ENCODE measurements at regions not wholly inside any gene's neighbourhood (a gene's known extent, or its start where the extent isn't known, plus 50 kb on each side); places are given as distances from the start of the nearest gene placed in this dataset.

DNA sequence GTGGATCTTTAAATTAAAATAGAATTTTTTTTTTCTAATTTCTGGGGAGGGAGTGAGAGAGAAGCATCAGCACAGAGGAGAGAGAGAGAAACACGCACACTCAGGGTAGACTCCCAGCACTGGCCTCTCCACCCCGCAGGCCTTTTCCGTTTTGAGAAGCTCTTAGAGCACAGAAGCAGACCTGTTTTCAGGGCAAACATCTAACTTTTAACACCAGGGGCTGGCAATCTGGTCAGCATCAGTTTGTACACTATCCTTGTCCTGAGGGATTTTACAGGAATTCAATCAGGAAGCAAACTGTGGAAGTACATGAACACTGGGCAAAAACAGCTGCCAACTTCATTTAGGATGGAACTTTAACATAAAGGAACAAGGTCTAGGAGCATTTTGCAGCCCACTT is 117.9 kb upstream of the ESRRG start (continued):
- TF ChIP-seq, protein P1, sequence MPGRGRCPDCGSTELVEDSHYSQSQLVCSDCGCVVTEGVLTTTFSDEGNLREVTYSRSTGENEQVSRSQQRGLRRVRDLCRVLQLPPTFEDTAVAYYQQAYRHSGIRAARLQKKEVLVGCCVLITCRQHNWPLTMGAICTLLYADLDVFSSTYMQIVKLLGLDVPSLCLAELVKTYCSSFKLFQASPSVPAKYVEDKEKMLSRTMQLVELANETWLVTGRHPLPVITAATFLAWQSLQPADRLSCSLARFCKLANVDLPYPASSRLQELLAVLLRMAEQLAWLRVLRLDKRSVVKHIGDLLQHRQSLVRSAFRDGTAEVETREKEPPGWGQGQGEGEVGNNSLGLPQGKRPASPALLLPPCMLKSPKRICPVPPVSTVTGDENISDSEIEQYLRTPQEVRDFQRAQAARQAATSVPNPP (IDR thresholded peaks at IDR 0.05; ENCODE audit: borderline replicate concordance, insufficient read depth, insufficient read length): no peak

DNA sequence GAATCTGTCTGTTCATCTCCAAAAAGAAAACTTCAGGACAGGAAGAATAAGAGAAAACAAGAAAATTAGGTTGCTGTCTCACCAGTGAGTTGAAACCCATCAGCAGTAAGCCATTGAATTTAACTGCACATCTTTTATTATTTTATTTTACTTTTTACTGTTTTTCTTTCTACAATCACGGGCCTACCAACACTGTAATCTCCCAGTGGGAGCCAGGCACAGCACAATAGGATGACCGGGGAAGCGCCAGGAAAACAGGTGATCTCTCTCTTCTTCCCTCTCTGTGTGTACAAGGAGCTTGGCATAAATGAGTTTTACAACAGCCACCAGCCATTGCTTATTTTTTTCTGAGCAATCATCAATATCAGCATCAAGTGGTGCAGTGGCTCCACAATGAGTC is 113.1 kb upstream of the ESRRG start:
- no peak for DNase-seq (ENCODE audit: extremely low read depth in 1 of 4, low spot score in 3 of 4)
- Histone ChIP-seq H3K9ac (ENCODE audit: insufficient read depth in 1 of 2, low read depth in 2 of 2, low read length in 2 of 2) (no peak overlapping the region), H2AFZ (ENCODE audit: low read depth, low read length) (no peak overlapping the region), H3K9me3 (replicated peaks; ENCODE audit: control insufficient read depth, insufficient read depth, low read depth, low read length) (0 out of 2 replicates have a peak, but pooled peaks cover 6% of the 10 kb centered on the region), H3K4me3 (no peak overlapping the region), H3K4me1 (replicated peaks in 1 of 2; ENCODE audit: control insufficient read depth in 2 of 2, insufficient read depth in 2 of 2, low read length in 2 of 2) (no peaks in the 10 kb centered on the region), H3K27ac (ENCODE audit: extremely low read depth, low read depth, low read length) (no peak overlapping the region), H3K27me3 (ENCODE audit: control insufficient read depth in 2 of 2, insufficient read depth in 2 of 2, low read length in 2 of 2) (no peaks in the 10 kb centered on the region), H3K4me2 (ENCODE audit: insufficient read depth, low read length) (no peak overlapping the region), H3K9me1 (ENCODE audit: control insufficient read depth, insufficient read depth, low read length) (no peaks in the 10 kb centered on the region), H3K79me2 (ENCODE audit: control insufficient read depth, insufficient read depth, low read length) (no peaks in the 10 kb centered on the region), H4K20me1 (replicated peaks; ENCODE audit: control insufficient read depth, insufficient read depth, low read length) (no peaks in the 10 kb centered on the region), H3K36me3 (ENCODE audit: control insufficient read depth, insufficient read depth, low read length) (no peaks in the 10 kb centered on the region)
- intact Hi-C loops (cut with micrococcal nuclease): no loop called here
- no peak for ATAC-seq
- ChIA-PET CTCF (ENCODE audit: low intra/inter-chr PET ratio) (no interaction called here), POLR2A (no interaction called here)
- no peak for FAIRE-seq
- WGBS (ENCODE audit: insufficient coverage, low coverage, missing lambda C conversion rate): 0% methylated on average over 3 of the region's 3 CpGs
- TF ChIP-seq ZFPM2 (CRISPR knock-in tag; IDR thresholded peaks at IDR 0.05) (no peak), ZNF24 (IDR thresholded peaks at IDR 0.05) (no peak), SIX5 (IDR thresholded peaks at IDR 0.05; ENCODE audit: borderline replicate concordance in 1 of 2, insufficient read depth in 1 of 2, low read depth in 1 of 2, low read length in 2 of 2) (no peak), SRSF3 (IDR thresholded peaks at IDR 0.05; ENCODE audit: insufficient read depth, low read length) (no peak), FUS (optimal IDR thresholded peaks at IDR 0.05; ENCODE audit: low read depth, low read length) (no peak), RHOXF2B (CRISPR knock-in tag; conservative IDR thresholded peaks at IDR 0.05) (no peak), ZFP1 (CRISPR knock-in tag; IDR thresholded peaks at IDR 0.05) (no peak), ZNF174 (CRISPR knock-in tag; IDR thresholded peaks at IDR 0.05) (no peak), MTA3 (IDR thresholded peaks at IDR 0.05; ENCODE audit: borderline replicate concordance) (no peak)
- TF ChIP-seq, protein P2, sequence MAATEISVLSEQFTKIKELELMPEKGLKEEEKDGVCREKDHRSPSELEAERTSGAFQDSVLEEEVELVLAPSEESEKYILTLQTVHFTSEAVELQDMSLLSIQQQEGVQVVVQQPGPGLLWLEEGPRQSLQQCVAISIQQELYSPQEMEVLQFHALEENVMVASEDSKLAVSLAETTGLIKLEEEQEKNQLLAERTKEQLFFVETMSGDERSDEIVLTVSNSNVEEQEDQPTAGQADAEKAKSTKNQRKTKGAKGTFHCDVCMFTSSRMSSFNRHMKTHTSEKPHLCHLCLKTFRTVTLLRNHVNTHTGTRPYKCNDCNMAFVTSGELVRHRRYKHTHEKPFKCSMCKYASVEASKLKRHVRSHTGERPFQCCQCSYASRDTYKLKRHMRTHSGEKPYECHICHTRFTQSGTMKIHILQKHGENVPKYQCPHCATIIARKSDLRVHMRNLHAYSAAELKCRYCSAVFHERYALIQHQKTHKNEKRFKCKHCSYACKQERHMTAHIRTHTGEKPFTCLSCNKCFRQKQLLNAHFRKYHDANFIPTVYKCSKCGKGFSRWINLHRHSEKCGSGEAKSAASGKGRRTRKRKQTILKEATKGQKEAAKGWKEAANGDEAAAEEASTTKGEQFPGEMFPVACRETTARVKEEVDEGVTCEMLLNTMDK (IDR thresholded peaks at IDR 0.05; ENCODE audit: borderline replicate concordance, insufficient read depth, low read depth, low read length, poor library complexity, severe bottlenecking): no peak
- TF ChIP-seq, protein P3, sequence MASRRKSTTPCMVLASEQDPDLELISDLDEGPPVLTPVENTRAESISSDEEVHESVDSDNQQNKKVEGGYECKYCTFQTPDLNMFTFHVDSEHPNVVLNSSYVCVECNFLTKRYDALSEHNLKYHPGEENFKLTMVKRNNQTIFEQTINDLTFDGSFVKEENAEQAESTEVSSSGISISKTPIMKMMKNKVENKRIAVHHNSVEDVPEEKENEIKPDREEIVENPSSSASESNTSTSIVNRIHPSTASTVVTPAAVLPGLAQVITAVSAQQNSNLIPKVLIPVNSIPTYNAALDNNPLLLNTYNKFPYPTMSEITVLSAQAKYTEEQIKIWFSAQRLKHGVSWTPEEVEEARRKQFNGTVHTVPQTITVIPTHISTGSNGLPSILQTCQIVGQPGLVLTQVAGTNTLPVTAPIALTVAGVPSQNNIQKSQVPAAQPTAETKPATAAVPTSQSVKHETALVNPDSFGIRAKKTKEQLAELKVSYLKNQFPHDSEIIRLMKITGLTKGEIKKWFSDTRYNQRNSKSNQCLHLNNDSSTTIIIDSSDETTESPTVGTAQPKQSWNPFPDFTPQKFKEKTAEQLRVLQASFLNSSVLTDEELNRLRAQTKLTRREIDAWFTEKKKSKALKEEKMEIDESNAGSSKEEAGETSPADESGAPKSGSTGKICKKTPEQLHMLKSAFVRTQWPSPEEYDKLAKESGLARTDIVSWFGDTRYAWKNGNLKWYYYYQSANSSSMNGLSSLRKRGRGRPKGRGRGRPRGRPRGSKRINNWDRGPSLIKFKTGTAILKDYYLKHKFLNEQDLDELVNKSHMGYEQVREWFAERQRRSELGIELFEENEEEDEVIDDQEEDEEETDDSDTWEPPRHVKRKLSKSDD (conservative IDR thresholded peaks at IDR 0.05; ENCODE audit: low read length): no peak
- no TSS peak for BruUV-seq (replicated peaks)
- in situ Hi-C loops (cut with MboI): no loop called here
